ENCODE measurements at regions not wholly inside any gene's neighbourhood (a gene's known extent, or its start where the extent isn't known, plus 50 kb on each side); places are given as distances from the start of the nearest gene placed in this dataset.
"Not testable (repeated sequence)": the region's sequence is repeated elsewhere in the genome, so short reads cannot be mapped to it uniquely, and the experiment has no call there.

GRCh38 chr12:116434155-116435011, 124.8 kb upstream of the MAP1LC3B2 start:
- peak; percentile 82 for DNase-seq

- DNase-seq: no peak
These were observed 123.2 kb upstream of the MAP1LC3B2 start for GRCh38 chr12:116435984-116436383.

- DNase-seq: no peak
These were observed 122.5 kb upstream of the MAP1LC3B2 start for GRCh38 chr12:116436561-116437249.

- DNase-seq: peak; percentile 48
These were observed 117.9 kb upstream of the MAP1LC3B2 start for GRCh38 chr12:116441292-116441691.

GRCh38 chr12:116442304-116442703, 116.9 kb upstream of the MAP1LC3B2 start:
- DNase-seq: no peak

GRCh38 chr12:116442946-116443345, 116.2 kb upstream of the MAP1LC3B2 start:
- DNase-seq: no peak

GRCh38 chr12:116443821-116444589, 115.2 kb upstream of the MAP1LC3B2 start:
- DNase-seq: no peak

GRCh38 chr12:116444590-116444943, 114.6 kb upstream of the MAP1LC3B2 start:
- DNase-seq: no peak

GRCh38 chr12:116448165-116448739, 110.9 kb upstream of the MAP1LC3B2 start:
- no peak for DNase-seq

GRCh38 chr12:116450406-116450910, 108.7 kb upstream of the MAP1LC3B2 start:
- no peak for DNase-seq

- not testable (repeated sequence) for DNase-seq
These were observed 106.2 kb upstream of the MAP1LC3B2 start for GRCh38 chr12:116452975-116453374.

GRCh38 chr12:116453631-116454030, 105.5 kb upstream of the MAP1LC3B2 start:
- DNase-seq: no peak

- no peak for DNase-seq
These were observed 105.1 kb upstream of the MAP1LC3B2 start for GRCh38 chr12:116454076-116454475.

- no peak for DNase-seq
These were observed 104.2 kb upstream of the MAP1LC3B2 start for GRCh38 chr12:116454950-116455447.

GRCh38 chr12:116455540-116456329, 103.4 kb upstream of the MAP1LC3B2 start:
- peak; percentile 95 for DNase-seq

GRCh38 chr12:116456330-116457082, 102.7 kb upstream of the MAP1LC3B2 start:
- no peak for DNase-seq

GRCh38 chr12:116458492-116458891, 100.7 kb upstream of the MAP1LC3B2 start:
- no peak for DNase-seq

- DNase-seq: peak; percentile 51
These were observed 99.9 kb upstream of the MAP1LC3B2 start for GRCh38 chr12:116459011-116459875.

GRCh38 chr12:116459916-116460663, 99.1 kb upstream of the MAP1LC3B2 start:
- DNase-seq: peak; percentile 83

Data from eye (tissue), 1 donor.